GM18517 (cell line): ENCODE measurements at regions not wholly inside any gene's neighbourhood (a gene's known extent, or its start where the extent isn't known, plus 50 kb on each side); places are given as distances from the start of the nearest gene placed in this dataset.

ENCODE experiments used
- ATAC-seq: cut with Tn5 transposase; IDR thresholded peaks from one replicate; pipeline ENCODE4 v1.9.1; 2021; ENCODE audit warnings: mild to moderate bottlenecking, moderate library complexity; ENCODE audit not compliant: unreplicated experiment

DNA sequence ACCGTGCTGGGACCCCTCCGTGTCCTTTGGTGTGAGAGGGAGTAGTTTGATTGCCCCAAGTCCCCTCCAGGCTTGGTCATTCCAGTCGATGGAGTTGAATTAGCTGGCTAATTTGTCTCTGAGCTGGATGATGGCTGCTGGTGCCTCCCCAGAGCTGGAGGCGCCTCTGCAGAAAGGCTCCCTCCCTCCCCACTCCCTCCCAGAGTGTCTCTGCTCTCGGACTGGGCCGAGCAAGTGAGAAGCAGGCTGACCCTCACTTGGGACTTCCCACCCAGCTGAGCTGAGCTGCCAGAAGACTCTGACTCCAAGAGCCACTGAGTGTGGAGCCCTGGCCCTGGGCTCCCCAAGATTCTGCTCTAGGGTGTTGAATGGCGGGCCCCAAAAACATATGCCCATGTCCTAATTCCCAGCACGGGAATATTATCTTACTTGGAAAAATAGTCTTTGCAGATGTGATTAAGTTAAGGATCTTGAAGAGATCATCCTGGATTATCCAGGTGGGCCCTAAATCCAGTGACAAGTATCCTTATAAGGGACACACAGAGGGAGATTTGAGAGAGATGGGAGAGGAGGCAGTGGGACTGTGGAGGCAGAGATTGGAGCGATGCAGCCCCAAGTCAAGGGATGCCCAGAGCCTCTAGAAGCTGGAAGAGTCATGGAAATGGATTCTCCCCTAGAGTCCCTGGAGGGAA, 60.7 kb upstream of the TLE3 start:
- no peak for ATAC-seq

DNA sequence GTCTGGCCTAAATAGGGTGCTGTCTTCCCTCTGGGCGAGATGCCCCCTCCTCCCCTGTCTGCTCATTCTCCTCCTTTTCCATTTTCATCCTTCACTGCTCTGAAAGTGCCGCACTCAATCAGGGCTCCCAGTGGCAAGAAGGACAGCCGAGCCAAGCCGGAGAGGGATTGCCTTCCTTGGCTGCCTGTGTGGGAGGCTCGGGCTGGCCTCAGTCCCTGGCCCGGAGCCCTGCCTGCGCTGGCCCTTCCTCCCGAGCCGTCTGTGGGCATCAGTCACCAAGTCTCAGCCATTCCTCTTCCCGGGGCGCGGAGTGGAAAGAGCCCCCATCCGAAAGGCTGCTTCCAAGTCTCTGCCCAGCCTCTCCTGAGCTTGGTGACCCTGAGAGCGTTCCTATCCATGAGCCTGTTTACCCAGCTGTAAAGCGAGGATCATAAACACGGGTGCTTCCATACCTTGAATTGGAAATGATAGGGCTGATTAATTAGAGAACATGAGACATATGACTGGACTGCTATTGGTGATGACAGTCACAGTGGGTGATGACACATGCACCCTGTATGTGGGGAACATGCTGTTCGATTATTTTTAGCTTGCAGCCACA, 59.1 kb upstream of the TLE3 start:
- ATAC-seq, result no peak

DNA sequence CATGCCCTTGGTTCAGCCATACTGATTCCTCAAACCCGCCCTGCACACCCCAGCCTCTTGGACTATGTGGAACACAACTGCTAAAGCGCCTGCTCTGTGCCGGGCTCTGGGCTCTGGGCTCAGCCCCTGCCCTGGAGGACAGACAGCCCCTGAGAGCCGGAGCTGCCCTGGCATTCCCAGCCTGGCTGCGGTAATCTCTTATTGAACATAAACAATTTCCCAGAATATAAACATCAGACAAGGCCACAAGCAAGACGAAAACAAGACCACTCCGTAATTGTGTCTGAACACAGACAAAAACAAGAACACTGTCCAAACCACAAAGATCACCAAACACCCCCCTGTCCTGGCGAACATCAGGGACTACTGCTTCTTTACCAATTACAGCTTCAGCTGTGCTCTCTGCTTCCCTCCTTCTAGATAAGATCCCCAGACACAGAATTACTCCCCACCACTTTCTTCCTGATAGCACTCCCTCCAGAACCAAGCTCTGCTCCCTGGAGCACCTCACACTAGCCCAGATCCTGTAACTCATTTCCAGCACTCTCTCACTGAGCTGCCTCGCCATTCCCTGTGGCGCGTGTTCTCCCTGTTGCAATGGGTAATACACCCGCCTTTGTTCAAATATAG, 57.1 kb upstream of the TLE3 start:
- ATAC-seq, result no peak

DNA sequence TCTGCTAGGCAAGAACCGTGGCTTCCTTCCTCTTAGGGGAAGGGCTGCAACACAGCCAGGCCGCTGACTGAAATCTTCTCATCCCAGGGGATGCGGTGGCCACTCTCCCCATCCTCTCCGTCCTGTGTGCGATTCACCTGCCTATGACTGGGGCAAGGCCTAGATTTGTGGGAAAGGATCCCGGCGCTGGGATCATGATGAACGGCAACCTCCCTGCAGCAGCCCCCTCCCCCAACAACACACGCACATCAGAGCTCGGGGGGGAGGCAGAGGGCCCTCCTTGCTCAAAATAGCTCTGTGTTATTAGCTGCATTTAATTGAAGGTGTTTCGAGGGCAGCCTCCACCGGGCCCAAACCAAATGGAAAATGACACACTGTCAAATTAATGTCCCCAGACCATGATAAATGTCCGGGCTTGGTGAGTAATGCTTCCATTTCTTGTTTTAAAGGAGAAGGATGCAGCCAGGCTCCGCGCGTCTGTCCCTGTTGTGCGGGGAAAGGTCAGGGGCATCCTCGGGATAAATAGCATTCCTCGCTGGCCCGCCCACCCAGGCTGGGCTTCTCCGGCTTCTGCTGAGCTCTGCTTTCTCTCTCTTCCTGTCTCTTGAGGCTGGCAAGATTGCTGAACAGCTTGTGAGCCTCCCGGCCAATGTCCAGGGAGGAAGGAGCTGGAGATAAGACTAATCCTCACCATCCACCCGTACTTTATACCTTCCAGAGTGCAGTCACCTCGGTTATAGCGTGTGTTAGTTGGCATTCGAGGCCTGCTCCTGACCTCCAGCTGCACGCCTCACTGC, 56.4 kb upstream of the TLE3 start:
- ATAC-seq, result no peak

DNA sequence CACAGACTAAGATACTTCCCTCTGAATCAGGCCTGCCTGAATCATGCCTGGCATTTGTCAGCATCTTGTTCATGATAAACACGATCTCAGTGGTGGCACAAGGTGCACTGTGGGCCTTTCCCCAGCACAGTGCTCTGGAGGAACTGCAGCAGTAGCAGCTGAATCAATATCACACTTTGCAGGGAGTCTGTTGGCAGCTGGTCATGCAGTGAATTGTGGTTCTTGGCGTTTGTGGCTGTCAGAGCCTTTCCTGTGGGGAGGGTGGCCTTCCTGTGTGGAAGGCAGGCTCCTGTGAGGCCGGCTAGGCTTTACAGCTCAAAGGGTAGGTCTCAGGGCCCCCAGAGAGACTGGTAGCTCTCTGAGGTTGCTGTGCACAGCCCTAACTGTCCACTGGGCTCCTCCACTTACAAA, 54.4 kb upstream of the TLE3 start:
- ATAC-seq, result no peak

DNA sequence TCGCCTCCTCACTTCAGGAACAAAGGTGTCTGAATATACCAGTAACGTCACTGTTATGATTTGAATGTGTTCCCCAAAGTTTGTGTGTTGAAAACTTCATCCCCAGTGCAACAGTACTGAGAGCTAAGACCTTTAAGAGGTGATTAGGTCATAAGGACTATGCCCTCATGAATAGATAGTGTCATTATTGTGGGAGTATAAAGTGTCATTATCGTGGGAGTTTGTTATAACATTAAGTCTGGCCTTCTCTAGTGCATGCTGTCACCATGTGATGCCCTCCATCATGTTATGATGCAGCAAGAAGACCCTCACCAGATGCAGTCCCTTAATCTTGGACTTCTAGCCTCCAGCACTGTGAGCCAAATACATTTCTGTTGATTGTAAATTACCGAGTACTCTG, 53.7 kb upstream of the TLE3 start:
- no peak for ATAC-seq

DNA sequence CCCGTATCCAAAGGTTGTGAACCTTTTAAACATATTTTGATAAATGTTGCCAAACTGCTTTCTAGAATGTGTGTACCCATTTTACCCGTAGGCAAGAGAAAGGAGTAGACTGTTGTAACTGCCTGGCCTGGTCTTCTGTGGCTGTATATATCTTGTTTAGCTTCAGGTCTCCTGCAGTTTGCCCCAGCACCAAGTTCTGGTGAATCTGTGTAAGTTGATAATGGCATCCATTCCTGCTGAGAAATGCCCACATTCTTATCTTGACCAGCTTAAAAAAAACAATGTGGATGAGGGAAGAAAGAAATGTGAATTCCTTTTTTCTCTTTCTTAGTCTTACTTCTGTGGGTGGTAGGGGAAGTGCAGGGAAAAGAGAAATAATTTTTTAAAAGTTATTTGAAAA, 53.3 kb upstream of the TLE3 start:
- ATAC-seq, result no peak

DNA sequence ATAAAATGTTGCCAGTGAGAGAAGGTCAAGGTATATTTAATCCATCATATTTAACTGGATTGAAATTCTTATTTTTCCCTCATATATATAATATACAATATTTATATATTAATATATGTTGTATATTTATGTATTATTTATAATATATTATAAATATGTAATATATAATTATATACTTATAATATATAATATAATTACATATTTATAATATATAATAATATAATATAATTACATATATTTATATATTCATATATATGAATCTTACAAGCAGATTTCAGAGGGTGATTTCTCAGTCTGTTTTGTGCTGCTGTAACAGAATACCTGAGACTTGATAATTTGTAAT, 52.7 kb upstream of the TLE3 start:
- no peak for ATAC-seq

DNA sequence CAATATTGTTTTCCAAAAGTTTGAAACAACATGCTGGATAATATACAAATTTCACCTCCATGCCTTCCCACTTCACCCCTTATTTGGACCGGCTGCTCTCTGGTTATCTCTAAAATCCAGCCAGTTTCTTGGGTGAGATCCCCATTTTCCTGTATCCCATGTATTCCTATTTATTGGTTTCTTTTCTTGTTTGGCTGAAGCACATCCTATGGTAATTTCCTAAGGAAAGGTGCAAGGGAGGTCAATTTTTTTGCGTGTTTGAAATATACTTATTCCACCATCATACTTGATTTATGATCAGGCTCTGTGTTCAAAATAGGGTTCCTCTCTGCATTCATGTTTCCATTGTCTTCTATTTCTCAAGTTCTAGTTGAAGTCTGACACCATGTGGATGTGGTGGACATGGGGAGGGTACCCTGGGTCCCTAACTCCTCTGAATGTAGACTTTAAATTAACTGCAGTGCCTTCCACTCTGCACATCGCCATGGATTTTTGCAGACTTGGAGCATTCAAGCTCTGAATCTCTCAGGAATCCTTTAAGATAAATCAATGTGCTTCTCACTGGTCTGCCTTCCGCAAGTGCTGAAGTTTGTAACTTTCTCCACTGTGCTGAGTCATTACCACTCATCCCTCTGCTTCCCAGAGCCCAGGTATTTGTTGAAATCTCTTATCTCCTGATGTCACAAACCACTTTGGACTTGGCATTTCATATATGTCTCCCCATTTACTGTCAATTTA, 52.1 kb upstream of the TLE3 start:
- no peak for ATAC-seq

DNA sequence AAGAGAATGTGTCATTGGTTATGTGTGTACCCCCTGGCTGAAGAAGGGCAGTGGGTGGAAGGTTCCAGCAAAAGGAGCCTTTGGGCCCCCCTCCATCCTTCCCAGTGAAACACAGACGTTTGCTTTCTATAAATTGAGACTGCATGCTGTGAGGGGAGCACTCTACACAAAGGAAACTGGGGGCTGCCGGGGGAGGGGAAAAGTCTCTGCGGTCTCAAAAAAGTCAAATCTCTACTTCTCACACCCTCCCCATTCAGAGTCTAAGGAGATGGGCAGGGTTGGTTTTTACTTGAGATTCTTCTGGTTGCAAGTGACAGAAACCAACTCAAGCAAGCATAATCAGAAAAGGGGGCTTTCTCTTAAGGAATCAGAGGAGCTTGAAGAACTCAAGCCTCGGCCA, 50.1 kb upstream of the TLE3 start:
- no peak for ATAC-seq
